ENCODE measurements at regions not wholly inside any gene's neighbourhood (a gene's known extent, or its start where the extent isn't known, plus 50 kb on each side); places are given as distances from the start of the nearest gene placed in this dataset.
A peak's percentile ranks its signal among the peaks of the same experiment; 100 is the strongest.
"Not testable (repeated sequence)": the region's sequence is repeated elsewhere in the genome, so short reads cannot be mapped to it uniquely, and the experiment has no call there.

DNA sequence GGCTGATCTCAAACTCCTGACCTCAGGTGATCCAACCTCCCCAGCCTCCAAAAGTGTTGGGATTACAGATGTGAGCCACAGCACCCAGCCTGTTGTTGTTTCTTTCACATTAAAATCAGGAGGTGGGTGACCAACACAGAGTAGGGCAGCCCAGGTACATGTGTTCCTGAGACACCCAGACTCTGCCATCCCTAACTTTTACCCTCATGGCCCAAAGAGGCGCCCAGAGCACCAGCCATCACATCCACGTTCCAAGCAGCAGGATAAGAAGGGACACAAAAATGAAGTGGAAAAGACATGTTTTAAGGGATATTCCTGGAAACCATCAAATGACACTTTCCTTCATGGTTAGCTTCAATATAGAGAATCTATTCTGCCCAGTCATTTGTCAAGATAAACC, 159.6 kb upstream of the KLF6 start:
- no peak for DNase-seq

DNA sequence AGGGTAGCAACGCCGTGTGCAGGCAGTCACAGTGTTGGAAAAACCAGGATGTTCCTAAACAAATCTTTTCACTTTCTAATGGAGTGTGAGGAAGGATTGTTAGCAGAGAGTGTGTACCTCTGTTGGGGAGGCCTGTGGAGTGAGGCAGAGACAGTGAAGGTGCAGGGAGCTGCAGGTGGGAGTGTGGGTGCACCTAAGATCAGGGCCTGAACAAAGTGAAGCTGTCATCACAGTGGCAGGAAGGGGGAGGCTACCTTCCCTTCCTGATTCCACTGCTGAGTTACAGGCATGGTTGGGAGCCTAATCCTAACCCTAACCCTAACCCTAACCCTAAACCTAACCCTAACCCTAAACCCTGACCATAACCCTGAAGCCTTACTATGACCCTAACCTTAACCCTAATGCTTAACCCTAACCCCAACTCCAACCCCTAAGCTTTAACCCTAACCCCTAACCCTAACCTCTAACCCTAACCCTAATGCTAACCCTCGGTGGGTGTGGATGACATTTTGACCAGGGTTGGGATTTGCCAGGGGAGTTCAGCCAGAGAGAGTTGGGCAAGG, 158.8 kb upstream of the KLF6 start:
- no peak for DNase-seq

DNA sequence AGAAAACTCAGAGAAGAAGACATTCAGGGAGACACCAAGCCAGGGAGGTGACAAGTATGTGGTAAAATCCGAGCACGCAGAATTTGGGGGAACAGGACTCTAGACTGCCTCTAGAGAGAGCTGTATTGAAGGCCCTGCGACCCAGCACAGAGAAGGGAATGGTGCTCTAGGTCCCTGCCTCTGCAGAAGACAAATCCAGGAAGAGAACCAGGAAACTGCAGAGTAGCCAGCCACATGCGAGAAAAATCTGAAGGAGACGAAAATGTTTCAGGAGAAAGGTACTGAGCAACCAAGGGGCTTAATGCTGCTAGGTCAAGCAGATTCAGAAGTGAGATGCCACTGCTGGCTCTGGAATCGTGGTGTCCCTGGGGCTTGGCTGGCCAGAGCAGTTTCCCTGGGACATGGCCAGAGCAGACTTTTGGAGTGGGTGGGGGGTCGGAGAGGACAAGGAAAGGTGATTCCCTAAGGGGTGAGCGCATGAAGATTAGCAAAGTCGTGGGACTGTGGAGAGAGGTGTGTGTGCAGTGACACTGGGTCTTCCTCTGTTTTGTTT, 158.0 kb upstream of the KLF6 start:
- no peak for DNase-seq

DNA sequence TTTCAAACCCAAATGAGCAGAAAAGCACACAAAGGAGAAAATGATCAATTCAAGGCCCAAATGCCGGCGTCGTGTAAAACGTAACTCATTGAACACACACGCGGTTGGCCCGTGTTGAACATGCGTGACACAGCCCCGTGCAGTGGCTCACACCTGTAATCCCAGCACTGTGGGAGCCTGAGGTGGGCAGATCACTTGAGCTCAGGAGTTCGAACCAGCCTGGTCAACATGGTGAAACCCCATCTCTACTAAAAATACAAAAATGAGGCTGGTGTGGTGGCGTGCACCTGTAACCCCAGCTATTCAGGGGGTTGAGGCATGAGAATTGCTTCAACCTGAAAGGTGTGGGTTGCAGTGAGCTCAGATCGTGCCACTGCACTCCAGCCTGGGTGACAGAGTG, 156.7 kb upstream of the KLF6 start:
- DNase-seq, result no peak

DNA sequence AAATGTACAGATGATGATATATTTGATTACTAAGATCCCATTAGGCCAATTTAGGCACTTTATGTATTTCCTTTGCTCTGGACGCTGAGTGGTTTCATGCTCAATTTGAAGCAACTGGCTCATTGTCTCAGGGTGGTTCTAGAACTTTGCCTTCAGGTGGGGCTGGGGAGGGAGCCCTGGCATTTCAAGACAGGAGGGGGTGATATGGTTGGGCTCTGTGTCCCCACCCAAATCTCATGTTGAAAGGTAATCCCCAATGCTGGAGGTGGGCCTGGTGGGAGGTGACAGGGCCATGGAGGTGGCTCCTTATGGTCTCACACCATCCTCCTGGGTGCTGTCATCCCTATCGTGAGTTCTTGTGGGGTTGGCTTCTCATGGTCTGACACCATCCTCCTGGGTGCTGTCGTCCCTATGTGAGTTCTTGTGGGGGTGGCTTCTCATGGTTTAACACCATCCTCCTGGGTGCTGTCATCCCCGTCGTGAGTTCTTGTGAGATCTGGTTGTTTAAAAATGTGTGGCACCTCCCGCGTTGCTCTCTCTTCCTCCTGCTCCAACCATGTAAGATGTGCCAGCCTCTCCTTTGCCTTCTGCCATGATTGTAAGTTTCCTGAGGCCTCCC, 151.5 kb upstream of the KLF6 start:
- DNase-seq, result no peak

DNA sequence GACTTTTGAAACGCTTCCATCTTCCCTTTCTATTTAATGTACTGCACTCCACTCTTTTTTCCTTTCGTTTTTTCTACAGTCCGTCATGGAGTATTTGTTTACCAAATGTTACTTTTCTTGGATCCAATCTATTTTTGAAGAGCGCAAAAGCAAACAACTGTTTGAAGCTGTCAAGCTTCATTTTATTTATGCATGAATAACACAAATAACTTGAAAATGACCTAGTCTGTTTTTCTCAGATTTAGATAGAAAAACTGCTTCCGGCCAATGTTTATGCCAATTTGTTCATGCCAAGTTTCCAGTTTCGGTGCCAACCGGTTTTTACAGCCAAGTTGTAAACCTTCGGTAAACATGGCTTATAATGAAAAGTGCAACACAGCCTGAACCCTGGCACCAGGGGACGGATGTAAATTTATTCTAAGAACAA, 150.9 kb upstream of the KLF6 start:
- DNase-seq, result peak; percentile 27

DNA sequence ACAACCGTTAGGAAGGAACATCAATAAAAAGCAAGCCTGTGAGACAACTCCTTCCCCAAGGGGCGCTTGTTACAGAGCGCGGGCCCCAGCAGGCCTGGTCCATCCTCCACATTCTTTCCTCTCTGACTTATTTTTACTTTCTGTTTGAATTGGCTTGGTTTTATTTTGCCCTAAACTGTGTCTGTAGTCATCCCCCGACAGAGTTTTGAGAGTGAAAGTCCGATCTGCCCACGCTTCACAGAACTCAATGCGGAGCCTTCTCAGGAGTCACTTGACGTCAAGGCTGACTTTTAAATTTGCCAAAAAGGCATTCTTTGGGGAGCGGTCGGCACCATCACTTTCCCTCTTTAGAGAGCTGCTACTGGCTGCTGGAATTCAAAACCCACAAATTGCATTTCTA, 150.1 kb upstream of the KLF6 start:
- DNase-seq, result no peak

DNA sequence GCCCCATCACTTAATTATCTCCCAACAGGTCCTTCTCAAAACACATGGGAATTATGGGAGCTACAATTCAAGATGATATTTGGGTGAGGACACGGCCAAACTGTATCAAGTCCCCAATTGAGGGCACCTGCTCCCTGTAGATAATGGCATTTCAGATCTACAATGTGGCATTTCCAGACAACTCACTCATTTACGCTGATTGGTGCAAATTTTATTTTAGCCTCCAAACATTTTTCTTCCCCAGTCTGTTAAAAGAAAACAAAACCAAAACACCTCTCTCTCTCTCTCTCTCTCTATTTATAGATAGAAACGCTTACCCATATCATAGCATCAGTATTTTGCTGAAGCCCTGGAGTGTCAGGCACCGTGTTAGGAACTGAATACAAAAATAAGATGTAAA, 148.7 kb upstream of the KLF6 start:
- DNase-seq, result no peak

DNA sequence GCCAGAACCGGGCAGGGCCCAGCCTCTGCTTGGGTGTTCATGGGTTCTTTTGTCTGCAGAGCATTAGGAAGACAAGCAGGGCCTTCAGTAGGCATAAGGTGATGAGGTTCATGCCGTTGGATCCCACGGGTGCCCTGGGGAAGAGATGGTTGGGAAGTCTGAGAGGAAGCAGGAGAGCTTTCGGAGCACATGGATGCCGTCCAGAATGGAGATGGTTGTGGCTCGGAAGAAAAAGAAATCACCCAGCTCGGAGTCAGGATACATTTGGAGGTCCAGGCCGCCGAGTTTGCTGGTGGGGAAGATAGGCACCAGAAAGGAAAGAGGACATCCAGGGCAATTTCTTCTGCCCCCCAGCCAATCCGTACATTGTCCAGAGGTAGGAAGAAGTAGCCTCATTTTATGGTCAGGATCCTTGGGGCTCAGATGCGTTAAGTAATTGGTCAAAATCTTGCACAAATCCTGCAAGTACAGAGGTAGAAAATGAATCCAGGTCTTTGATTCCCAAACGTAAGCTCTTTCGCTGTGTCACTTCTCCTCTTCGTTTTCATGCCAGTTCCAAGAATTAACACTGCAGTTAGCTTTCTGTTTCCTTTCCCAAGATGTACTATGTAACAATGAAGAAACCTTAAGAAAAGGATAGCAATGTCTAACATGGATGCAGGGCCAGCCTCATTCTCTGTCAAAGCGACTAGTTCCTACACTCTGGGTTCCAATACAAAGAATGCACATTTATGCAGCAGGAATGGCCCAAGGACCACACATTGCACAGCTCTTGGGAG, 147.8 kb upstream of the KLF6 start:
- DNase-seq, result no peak

DNA sequence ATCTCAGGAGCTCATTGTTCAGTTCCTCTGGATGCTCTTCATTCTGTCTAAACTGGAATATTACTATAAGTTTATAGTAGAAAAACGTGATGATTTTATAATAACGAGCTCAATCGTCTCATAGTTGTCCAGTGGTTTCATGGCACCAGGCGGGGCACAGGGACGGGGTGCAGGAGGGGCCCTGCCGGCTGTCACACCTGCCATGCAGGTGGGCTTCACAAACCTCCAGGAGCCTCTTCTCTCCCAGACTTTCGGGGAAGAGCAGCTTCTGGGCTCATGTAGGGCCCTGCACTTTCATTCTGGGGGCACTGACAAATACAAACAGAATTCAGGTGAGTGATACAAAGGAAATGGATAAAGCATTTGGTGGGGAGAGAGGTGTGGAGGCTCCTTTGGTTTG, 146.9 kb upstream of the KLF6 start:
- DNase-seq, result no peak

DNA sequence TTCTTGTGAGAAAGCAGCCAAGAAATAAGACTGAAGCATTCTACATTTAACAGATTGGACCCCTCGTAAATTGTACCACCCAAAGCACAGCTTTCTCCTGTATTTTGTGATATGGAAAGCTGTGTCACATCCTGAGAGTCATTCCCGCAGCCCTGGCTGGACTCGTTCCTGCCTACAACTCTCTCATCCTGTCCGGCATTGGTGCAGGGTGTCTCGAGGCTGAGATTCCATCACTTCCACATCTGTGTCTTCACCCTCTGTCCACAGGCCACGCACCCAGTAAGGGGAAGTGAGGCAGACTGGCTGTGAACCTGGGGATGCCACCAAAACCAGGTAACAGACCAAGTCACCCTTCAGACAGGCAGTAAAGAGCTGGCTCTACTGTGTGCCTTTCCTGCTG, 146.2 kb upstream of the KLF6 start:
- no peak for DNase-seq

DNA sequence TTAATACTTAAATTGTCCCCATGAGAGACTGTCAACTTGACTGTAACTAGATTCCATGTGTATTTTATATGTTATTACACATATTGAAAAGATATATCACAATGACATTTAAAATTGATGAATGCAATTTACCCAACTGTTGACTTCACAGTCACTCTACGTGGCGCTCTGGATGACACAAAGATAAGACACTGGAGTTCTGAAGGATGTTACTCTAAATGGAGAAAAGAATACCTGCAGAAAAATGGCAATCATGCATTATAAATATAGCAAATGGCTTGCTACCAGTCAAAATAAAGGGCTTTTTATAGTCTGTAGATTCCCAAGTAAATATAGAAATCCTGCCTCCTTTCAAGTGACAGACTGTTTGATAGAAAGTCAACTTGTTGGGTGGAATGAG, 143.6 kb upstream of the KLF6 start:
- DNase-seq, result no peak

DNA sequence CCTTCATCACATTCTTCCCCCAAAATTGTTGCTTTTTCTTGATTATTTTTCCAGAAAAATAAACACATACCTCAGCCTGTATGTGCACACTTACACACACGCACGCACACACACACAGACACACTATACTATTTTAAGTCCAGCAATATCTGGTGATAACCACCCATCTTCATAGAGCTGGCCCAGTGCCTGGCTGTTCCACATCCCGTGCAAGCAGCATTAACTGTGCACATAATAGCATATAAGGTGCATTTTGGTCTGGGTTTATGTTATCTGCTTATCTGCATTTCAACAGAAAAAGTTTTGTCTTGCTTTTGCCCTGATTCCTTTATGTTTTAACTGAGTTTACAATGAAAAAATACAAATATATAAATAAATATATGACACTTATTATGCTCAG, 143.1 kb upstream of the KLF6 start:
- no peak for DNase-seq

DNA sequence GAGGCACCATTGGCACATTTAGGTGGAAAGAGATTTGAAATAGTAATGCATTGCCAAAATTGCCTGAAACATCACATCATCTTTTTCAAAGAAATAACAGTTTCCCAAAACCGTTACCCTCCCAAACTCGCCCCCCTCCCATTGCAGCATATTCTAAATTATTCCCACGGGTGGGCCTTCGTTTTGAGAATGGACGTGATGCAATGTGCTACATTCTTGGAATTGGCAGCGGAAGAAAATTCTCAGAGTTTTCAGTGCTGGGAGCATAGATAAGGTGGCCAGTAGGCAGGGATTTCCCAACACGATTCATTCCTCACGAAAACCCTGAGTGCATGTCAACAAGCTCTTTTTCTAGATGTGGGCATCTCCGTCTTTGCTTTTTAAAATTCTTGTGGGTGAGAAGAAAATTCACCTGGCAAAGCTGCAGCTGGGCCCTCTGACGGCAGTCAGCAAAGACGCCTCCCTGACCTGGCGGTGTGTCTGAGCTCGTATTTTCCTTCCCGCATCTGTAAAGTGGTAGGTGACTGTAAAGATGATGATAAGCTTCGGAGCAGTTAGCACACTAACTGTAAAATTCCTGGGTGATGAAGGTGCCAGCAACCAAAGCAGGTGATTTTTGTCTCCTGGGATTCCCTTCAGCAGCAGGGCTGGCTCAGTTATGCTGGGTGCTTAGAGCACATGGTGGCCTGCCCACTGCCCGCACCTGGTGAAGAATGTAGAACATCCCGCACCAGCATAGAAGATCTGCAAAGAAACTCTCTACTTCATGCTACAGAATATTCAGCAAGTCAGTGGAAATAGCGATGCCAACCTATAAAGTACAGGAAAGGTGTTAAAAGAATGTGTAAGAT, 141.9 kb upstream of the KLF6 start:
- DNase-seq, result no peak

DNA sequence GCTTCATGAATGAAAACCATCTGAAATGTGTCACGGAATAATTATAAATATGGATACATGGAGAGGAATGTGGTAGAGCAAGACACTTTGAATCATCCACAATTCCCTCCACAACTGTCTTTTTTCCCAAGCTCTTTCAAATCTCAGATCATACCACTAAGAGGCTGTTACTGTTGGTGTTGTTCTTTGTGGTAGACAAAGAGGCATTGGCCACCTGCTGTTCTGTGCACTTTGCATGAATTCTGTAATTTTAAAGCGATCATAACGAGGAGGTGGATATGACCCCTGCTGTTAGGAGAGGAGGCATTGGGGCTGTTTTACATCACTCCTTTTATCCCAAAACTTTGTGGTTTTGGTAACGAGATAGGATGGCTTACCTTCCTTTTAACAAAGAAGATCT, 141.2 kb upstream of the KLF6 start:
- no peak for DNase-seq

DNA sequence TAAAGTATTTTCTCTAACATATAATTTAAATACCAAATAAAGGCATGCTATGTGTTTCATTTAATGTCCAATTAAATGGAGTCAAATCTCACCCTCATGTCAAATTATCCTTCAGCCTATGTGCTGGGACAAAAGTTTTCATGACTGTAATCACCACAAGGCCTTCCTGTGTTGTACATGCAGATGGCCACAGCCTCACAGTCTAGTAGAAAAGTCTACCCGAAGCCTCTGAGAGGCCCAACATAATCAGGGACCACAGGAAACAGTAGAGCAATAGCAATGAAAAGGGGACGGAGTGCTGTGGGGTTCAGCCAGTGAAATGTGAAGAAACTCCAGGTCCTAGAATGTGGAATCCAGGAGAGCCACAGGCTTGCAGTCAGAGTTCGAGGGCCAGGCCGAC, 140.2 kb upstream of the KLF6 start:
- DNase-seq, result no peak

DNA sequence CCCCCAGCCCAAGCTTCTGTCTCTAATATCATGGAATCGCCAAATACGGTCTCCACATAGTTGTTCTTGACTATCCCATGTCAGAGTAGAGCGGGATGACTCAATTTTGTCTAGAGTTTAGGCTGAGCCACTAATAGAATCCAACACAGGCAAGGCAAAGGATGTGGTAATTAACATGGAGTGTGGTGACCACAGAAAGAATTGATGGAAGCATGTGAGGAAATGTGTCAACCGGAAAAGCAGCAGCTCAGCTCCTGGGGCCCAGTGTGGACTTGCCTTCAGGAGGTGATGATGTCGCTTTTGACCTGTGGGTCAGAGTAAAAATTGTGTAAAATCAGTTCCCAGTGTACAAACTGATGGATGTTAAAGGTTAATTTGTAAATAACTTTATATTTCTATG, 139.3 kb upstream of the KLF6 start:
- no peak for DNase-seq

DNA sequence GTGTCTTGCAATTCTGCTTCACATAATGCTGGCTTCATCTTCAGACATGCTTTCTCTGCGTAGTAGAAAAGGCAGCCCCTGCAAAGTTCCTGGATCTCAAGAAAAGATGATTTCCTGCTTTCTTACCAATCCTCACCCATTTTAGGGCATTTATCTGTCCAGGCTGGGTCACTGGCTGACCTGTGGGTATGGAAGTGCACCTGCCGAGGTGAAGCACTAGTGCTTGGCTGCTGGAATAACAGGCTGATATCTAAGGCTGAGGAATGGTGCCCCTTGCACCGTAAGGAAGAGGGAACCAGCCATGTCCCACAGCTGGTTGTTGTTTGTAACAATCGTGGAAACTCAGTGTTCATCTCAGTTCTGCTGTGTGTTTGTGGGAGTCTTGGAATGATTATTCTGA, 138.0 kb upstream of the KLF6 start:
- no peak for DNase-seq

DNA sequence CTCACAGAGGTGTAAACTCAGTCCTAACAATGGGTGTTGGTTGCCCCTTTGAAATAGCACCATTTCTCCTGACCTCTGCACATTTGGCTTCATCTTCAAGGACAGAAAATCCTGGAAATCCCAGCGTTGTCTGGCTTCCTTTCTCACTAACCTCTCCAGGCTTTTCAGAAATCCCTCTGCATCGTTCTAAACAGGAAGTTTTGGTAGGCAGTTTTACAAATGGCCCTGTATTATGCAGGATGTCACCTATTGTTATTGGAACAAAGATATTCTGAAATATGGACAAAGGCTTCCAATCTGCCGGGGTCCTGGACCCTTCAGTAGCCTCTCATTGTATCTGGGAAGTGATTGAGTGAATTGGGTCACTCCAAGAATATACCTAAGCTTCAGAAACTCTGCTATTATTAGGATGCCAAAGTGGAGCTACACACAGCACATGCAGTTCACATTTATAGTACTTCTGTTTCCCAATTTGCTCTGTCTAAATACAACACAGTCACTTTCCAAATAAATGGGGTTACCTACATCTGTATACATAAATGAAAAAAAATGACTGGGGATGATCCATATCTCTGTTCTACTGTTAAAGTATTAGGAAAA, 134.8 kb upstream of the KLF6 start:
- DNase-seq, result no peak

DNA sequence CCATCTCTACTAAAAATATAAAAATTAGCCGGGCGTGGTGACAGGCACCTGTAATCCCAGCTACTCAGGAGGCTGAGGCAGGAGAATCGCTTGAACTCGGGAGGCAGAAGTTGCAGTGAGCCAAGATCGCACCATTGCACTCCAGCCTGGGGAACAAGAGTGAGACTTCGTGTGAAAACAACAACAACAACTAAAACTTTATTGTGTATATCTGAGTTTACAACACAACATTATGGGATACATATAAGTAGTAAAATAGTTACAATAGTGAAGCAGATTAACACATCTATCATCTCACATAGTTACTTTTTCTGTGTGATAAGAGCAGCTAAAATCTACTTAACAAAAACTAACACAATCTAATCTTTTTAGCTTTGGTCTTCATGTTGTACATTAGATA, 132.4 kb upstream of the KLF6 start:
- DNase-seq, result not testable (repeated sequence)

DNA sequence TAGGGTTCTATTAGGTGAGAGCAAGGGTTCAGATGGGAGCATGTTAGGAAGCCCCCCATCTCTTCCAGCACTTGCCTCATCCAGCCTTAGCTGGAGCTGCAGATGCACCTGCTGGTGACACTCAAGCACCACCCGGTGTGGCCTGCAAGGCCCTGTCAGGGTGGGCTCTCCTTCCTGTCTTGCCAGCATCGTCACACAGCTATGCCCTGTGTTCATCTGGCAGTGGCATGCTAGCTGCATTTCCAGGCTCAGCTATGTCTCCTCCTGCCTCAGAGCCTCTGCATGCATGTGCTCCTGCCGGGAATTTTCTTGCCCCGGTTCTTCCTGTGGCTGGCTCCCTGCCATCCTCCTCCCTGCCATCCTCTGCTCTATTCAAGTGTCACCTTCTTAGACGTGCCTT, 129.7 kb upstream of the KLF6 start:
- DNase-seq, result no peak

DNA sequence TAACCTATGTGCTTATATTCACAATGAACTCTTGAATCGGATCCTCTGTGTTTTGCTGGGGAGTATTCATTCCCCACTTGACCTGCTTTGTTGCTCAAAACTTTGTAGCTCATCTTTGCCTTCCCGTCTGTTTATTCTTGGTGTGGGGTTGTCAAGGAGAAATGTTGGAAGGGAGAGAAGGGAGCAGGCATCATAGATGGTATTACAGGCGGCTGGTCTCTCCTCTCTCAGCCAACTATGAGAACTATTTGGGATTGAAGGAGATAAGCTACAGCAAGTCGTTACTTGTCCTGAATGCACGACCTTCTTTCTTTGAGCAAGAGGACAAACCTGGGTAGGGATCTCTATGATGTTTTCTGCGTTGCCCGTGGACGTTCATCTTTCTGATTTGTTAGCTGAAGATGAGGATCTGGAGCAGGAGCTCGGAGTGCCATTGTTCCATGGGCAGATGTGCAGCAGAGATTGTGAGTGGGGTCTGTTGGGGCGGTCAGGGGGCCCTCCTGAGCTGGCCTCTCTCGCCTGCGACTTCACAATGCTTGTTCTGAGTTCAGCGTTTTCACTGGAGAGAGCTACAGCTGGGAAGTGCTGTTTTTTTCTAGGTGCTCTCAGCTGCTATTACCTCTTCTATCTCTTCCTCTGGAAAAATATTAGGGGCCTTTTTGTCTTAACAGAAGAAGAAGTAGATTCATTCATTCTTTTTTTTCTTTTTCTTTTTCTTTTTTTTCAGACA, 126.9 kb upstream of the KLF6 start:
- DNase-seq, result no peak

Data from COR-L47 (cell line).